NCI-H2227 treated with DMSO at 0.1 percent for 48 hours (cell line): ENCODE measurements at regions not wholly inside any gene's neighbourhood (a gene's known extent, or its start where the extent isn't known, plus 50 kb on each side); places are given as distances from the start of the nearest gene placed in this dataset.
"Not testable (repeated sequence)": the region's sequence is repeated elsewhere in the genome, so short reads cannot be mapped to it uniquely, and the experiment has no call there.

Source experiments
- DNase-seq: peaks from one replicate; lab custom pipeline; 2025; lab: John Stamatoyannopoulos, UW

GRCh38 chr2:18077704-18078103, 199.2 kb downstream of the KCNS3 start:
- DNase-seq = no peak

- no peak for DNase-seq
These were observed 198.8 kb downstream of the KCNS3 start for GRCh38 chr2:18077231-18077630.

- DNase-seq = no peak
These were observed 196.0 kb downstream of the KCNS3 start for GRCh38 chr2:18074476-18074875.

GRCh38 chr2:18073601-18074000, 195.1 kb downstream of the KCNS3 start:
- no peak for DNase-seq

- no peak for DNase-seq
These were observed 189.3 kb downstream of the KCNS3 start for GRCh38 chr2:18067588-18068384.

GRCh38 chr2:18066894-18067293, 188.4 kb downstream of the KCNS3 start:
- DNase-seq = no peak

- no peak for DNase-seq
These were observed 187.6 kb downstream of the KCNS3 start for GRCh38 chr2:18066066-18066465.

- DNase-seq = no peak
These were observed 186.8 kb downstream of the KCNS3 start for GRCh38 chr2:18065249-18065648.

- no peak for DNase-seq
These were observed 185.5 kb downstream of the KCNS3 start for GRCh38 chr2:18063826-18064470.

- no peak for DNase-seq
These were observed 184.4 kb downstream of the KCNS3 start for GRCh38 chr2:18062892-18063291.

GRCh38 chr2:18061717-18062116, 183.2 kb downstream of the KCNS3 start:
- DNase-seq = no peak

- DNase-seq = no peak
These were observed 179.2 kb downstream of the KCNS3 start for GRCh38 chr2:18057657-18058056.

GRCh38 chr2:18055290-18055689, 176.8 kb downstream of the KCNS3 start:
- no peak for DNase-seq

- no peak for DNase-seq
These were observed 171.5 kb downstream of the KCNS3 start for GRCh38 chr2:18050001-18050400.

- no peak for DNase-seq
These were observed 170.9 kb downstream of the KCNS3 start for GRCh38 chr2:18049325-18049724.

- DNase-seq = no peak
These were observed 169.6 kb downstream of the KCNS3 start for GRCh38 chr2:18047896-18048657.

- no peak for DNase-seq
These were observed 168.7 kb downstream of the KCNS3 start for GRCh38 chr2:18047213-18047611.

GRCh38 chr2:18046558-18047212, 168.2 kb downstream of the KCNS3 start:
- no peak for DNase-seq

GRCh38 chr2:18046017-18046416, 167.6 kb downstream of the KCNS3 start:
- DNase-seq = no peak

GRCh38 chr2:18045230-18045629, 166.8 kb downstream of the KCNS3 start:
- DNase-seq = no peak

- not testable (repeated sequence) for DNase-seq
These were observed 138.9 kb downstream of the KCNS3 start for GRCh38 chr2:18017381-18017780.

GRCh38 chr2:18009891-18010290, 131.4 kb downstream of the KCNS3 start:
- DNase-seq = no peak
